ENCODE measurements at regions not wholly inside any gene's neighbourhood (a gene's known extent, or its start where the extent isn't known, plus 50 kb on each side); places are given as distances from the start of the nearest gene placed in this dataset.

- no peak for ATAC-seq
- TF ChIP-seq TOX (CRISPR knock-in tag; IDR thresholded peaks at IDR 0.05; ENCODE audit: borderline replicate concordance) (no peak), PPARA (CRISPR knock-in tag; IDR thresholded peaks at IDR 0.05; ENCODE audit: borderline replicate concordance) (no peak), BACH2 (CRISPR knock-in tag; IDR thresholded peaks at IDR 0.05; ENCODE audit: borderline replicate concordance) (no peak), CREB5 (CRISPR knock-in tag; IDR thresholded peaks at IDR 0.05; ENCODE audit: low read depth) (no peak), OSR1 (CRISPR knock-in tag; IDR thresholded peaks at IDR 0.05) (no peak), PATZ1 (CRISPR knock-in tag; IDR thresholded peaks at IDR 0.05; ENCODE audit: borderline replicate concordance) (no peak), ZFP3 (CRISPR knock-in tag; IDR thresholded peaks at IDR 0.05) (no peak), ARNTL (CRISPR knock-in tag; IDR thresholded peaks at IDR 0.05; ENCODE audit: borderline replicate concordance, low read depth) (no peak)
These were observed 1060.4 kb downstream of the ZPLD1 start for GRCh38 chr3:103495186-103495585.

- peak; percentile 92 for ATAC-seq
- TF ChIP-seq TOX (CRISPR knock-in tag; IDR thresholded peaks at IDR 0.05; ENCODE audit: borderline replicate concordance) (no peak), BACH2 (CRISPR knock-in tag; IDR thresholded peaks at IDR 0.05; ENCODE audit: borderline replicate concordance) (no peak), ZFP3 (CRISPR knock-in tag; IDR thresholded peaks at IDR 0.05) (no peak), PPARA (CRISPR knock-in tag; IDR thresholded peaks at IDR 0.05; ENCODE audit: borderline replicate concordance) (no peak), SNAI2 (CRISPR knock-in tag; IDR thresholded peaks at IDR 0.05) (no peak), OSR1 (CRISPR knock-in tag; IDR thresholded peaks at IDR 0.05) (no peak), ZNF70 (CRISPR knock-in tag; IDR thresholded peaks at IDR 0.05) (no peak), CSDC2 (CRISPR knock-in tag; IDR thresholded peaks at IDR 0.05) (no peak), POU6F1 (CRISPR knock-in tag; IDR thresholded peaks at IDR 0.05; ENCODE audit: borderline replicate concordance, low read depth) (no peak), ARNTL (CRISPR knock-in tag; IDR thresholded peaks at IDR 0.05; ENCODE audit: borderline replicate concordance, low read depth) (no peak), ZNF8 (CRISPR knock-in tag; IDR thresholded peaks at IDR 0.05) (no peak)
These were observed 1064.5 kb downstream of the ZPLD1 start for GRCh38 chr3:103499132-103499900.

GRCh38 chr3:103499967-103500366, 1065.2 kb downstream of the ZPLD1 start:
- no peak; the same call in 2 of the 3 replicates for ATAC-seq
- TF ChIP-seq ISL1 (CRISPR knock-in tag; IDR thresholded peaks at IDR 0.05) = no peak
- no peak for TF ChIP-seq PATZ1 (CRISPR knock-in tag; IDR thresholded peaks at IDR 0.05; ENCODE audit: borderline replicate concordance)
- no peak for TF ChIP-seq CSRNP3 (CRISPR knock-in tag; IDR thresholded peaks at IDR 0.05)
- TF ChIP-seq ZNF565 (CRISPR knock-in tag; conservative IDR thresholded peaks at IDR 0.05; ENCODE audit: low read depth) = no peak
- no peak for TF ChIP-seq ZNF70 (CRISPR knock-in tag; IDR thresholded peaks at IDR 0.05)
- no peak for TF ChIP-seq ZNF8 (CRISPR knock-in tag; IDR thresholded peaks at IDR 0.05)
- no peak for TF ChIP-seq ARNTL (CRISPR knock-in tag; IDR thresholded peaks at IDR 0.05; ENCODE audit: borderline replicate concordance, low read depth)
- TF ChIP-seq BACH2 (CRISPR knock-in tag; IDR thresholded peaks at IDR 0.05; ENCODE audit: borderline replicate concordance) = no peak
- no peak for TF ChIP-seq OSR1 (CRISPR knock-in tag; IDR thresholded peaks at IDR 0.05)
- no peak for TF ChIP-seq ZC3H10 (CRISPR knock-in tag; IDR thresholded peaks at IDR 0.05)
- TF ChIP-seq TOX (CRISPR knock-in tag; IDR thresholded peaks at IDR 0.05; ENCODE audit: borderline replicate concordance) = no peak
- no peak for TF ChIP-seq GLIS3 (CRISPR knock-in tag; IDR thresholded peaks at IDR 0.05)
- no peak for TF ChIP-seq CREB5 (CRISPR knock-in tag; IDR thresholded peaks at IDR 0.05; ENCODE audit: low read depth)
- TF ChIP-seq CSDC2 (CRISPR knock-in tag; IDR thresholded peaks at IDR 0.05) = no peak
- no peak for TF ChIP-seq SNAI2 (CRISPR knock-in tag; IDR thresholded peaks at IDR 0.05)
- no peak for TF ChIP-seq TCF4 (CRISPR knock-in tag; IDR thresholded peaks at IDR 0.05; ENCODE audit: borderline replicate concordance)
- TF ChIP-seq POU6F1 (CRISPR knock-in tag; IDR thresholded peaks at IDR 0.05; ENCODE audit: borderline replicate concordance, low read depth) = no peak
- no peak for TF ChIP-seq RARB (CRISPR knock-in tag; IDR thresholded peaks at IDR 0.05)
